ENCODE measurements at regions not wholly inside any gene's neighbourhood (a gene's known extent, or its start where the extent isn't known, plus 50 kb on each side); places are given as distances from the start of the nearest gene placed in this dataset.

GRCh38 chr1:55654750-55655149 lies 439.6 kb upstream of the USP24 start:
- TF ChIP-seq ETV5 (CRISPR knock-in tag; IDR thresholded peaks at IDR 0.05; ENCODE audit: borderline replicate concordance) (no peak), SMAD1 (CRISPR knock-in tag; IDR thresholded peaks at IDR 0.05; ENCODE audit: borderline replicate concordance, low read depth) (no peak), SAP130 (CRISPR knock-in tag; IDR thresholded peaks at IDR 0.05; ENCODE audit: low read depth) (no peak), CBX5 (CRISPR knock-in tag; IDR thresholded peaks at IDR 0.05; ENCODE audit: borderline replicate concordance) (no peak)
- TF ChIP-seq, protein P1, sequence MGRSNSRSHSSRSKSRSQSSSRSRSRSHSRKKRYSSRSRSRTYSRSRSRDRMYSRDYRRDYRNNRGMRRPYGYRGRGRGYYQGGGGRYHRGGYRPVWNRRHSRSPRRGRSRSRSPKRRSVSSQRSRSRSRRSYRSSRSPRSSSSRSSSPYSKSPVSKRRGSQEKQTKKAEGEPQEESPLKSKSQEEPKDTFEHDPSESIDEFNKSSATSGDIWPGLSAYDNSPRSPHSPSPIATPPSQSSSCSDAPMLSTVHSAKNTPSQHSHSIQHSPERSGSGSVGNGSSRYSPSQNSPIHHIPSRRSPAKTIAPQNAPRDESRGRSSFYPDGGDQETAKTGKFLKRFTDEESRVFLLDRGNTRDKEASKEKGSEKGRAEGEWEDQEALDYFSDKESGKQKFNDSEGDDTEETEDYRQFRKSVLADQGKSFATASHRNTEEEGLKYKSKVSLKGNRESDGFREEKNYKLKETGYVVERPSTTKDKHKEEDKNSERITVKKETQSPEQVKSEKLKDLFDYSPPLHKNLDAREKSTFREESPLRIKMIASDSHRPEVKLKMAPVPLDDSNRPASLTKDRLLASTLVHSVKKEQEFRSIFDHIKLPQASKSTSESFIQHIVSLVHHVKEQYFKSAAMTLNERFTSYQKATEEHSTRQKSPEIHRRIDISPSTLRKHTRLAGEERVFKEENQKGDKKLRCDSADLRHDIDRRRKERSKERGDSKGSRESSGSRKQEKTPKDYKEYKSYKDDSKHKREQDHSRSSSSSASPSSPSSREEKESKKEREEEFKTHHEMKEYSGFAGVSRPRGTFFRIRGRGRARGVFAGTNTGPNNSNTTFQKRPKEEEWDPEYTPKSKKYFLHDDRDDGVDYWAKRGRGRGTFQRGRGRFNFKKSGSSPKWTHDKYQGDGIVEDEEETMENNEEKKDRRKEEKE (IDR thresholded peaks at IDR 0.05), result no peak
- Histone ChIP-seq H3K27ac (ENCODE audit: extremely low read length, insufficient read depth, low read length) (no peak overlapping the region), H3K4me2 (ENCODE audit: low read depth, low read length) (no peak overlapping the region), H3K4me3 (replicated peaks in 1 of 3; ENCODE audit: insufficient read depth in 1 of 3, low read depth in 2 of 3, low read length in 3 of 3) (no peak overlapping the region), H2AFZ (ENCODE audit: low read length) (no peak overlapping the region), H3K27me3 (ENCODE audit: control insufficient read depth in 1 of 2, insufficient read depth in 2 of 2, low read length in 2 of 2) (no peaks in the 10 kb centered on the region), H3K4me1 (ENCODE audit: insufficient read depth, low read length) (0 out of 2 replicates have a peak, but pooled peaks cover 7% of the 10 kb centered on the region), H3K9ac (ENCODE audit: insufficient read depth, low read depth, low read length) (no peak overlapping the region), H3K9me3 (ENCODE audit: low read length) (no peaks in the 10 kb centered on the region), H3K79me2 (ENCODE audit: insufficient read depth, low read length) (no peaks in the 10 kb centered on the region), H3K36me3 (replicated peaks in 1 of 2; ENCODE audit: control insufficient read depth in 1 of 2, insufficient read depth in 2 of 2, low read length in 2 of 2) (no peaks in the 10 kb centered on the region), H4K20me1 (ENCODE audit: insufficient read depth, low read length) (no peaks in the 10 kb centered on the region)
- in situ Hi-C loops (cut with HindIII; ENCODE audit: extremely low pct_ligation_motif_present, low pct_unique_long_range_greater_than_20kb), result no loop called here
- no peak for FAIRE-seq
- ChIA-PET POLR2A (no interaction called here), CTCF (ENCODE audit: low intra/inter-chr PET ratio, low total read pairs) (no interaction called here)
- BruUV-seq (replicated peaks), result no TSS peak
- intact Hi-C loops (cut with micrococcal nuclease; ENCODE audit: unreplicated experiment), result no loop called here
- ATAC-seq, result no peak
- WGBS (ENCODE audit: low lambda C conversion rate), result 58% methylated on average over 4 of the region's 4 CpGs
- no peak for DNase-seq (ENCODE audit: low spot score)

DNA sequence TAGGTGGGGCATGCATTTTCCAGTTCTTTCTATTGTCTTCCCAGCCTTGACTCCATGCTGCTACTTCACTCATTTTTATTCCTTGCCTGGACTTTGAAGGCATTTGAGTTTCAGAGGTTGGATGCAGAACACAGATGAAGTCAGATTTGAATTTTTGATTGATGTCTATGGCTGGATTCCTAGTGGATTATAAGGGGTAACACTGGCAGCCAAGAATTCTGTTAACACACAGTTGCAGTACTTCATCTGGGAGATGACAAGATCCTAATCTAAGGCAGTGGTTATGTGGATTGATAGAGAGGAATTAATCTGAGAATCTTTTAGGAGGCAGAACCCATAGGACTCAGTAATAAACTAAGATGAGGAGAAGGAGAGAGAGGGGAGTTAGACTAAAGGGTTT lies 439.0 kb upstream of the USP24 start:
- H3K4me2 ChIP-seq (ENCODE audit: low read depth, low read length), result no peak overlapping the region
- H3K79me2 ChIP-seq (ENCODE audit: insufficient read depth, low read length), result no peaks in the 10 kb centered on the region
- H3K27me3 ChIP-seq (ENCODE audit: control insufficient read depth in 1 of 2, insufficient read depth in 2 of 2, low read length in 2 of 2), result no peaks in the 10 kb centered on the region
- H3K9me3 ChIP-seq (ENCODE audit: low read length), result no peaks in the 10 kb centered on the region
- no peak overlapping the region for H3K9ac ChIP-seq (ENCODE audit: insufficient read depth, low read depth, low read length)
- intact Hi-C loops (cut with micrococcal nuclease; ENCODE audit: unreplicated experiment), result no loop called here
- H2AFZ ChIP-seq (ENCODE audit: low read length), result no peak overlapping the region
- H3K4me1 ChIP-seq (ENCODE audit: insufficient read depth, low read length), result 0 out of 2 replicates have a peak, but pooled peaks cover 7% of the 10 kb centered on the region
- TF ChIP-seq ZFY (CRISPR knock-in tag; IDR thresholded peaks at IDR 0.05) (no peak), SRSF9 (IDR thresholded peaks at IDR 0.05; ENCODE audit: borderline replicate concordance, insufficient read depth, low read depth, low read length, poor library complexity, severe bottlenecking) (no peak), TOPORS (CRISPR knock-in tag; IDR thresholded peaks at IDR 0.05) (no peak), STAG1 (CRISPR knock-in tag; IDR thresholded peaks at IDR 0.05) (no peak), TAF1 (CRISPR knock-in tag; IDR thresholded peaks at IDR 0.05) (no peak), MZF1 (CRISPR knock-in tag; IDR thresholded peaks at IDR 0.05; ENCODE audit: borderline replicate concordance) (no peak), ASH2L (IDR thresholded peaks at IDR 0.05; ENCODE audit: insufficient read length, low read depth, low read length) (no peak), CENPT (CRISPR knock-in tag; IDR thresholded peaks at IDR 0.05; ENCODE audit: low read depth) (no peak), RFX3 (CRISPR knock-in tag; IDR thresholded peaks at IDR 0.05) (no peak), ZNF160 (CRISPR knock-in tag; IDR thresholded peaks at IDR 0.05) (no peak), ZNF234 (CRISPR knock-in tag; conservative IDR thresholded peaks at IDR 0.05) (no peak), NCOR1 (IDR thresholded peaks at IDR 0.05; ENCODE audit: borderline replicate concordance, low read length) (no peak)
- TF ChIP-seq, protein P2, sequence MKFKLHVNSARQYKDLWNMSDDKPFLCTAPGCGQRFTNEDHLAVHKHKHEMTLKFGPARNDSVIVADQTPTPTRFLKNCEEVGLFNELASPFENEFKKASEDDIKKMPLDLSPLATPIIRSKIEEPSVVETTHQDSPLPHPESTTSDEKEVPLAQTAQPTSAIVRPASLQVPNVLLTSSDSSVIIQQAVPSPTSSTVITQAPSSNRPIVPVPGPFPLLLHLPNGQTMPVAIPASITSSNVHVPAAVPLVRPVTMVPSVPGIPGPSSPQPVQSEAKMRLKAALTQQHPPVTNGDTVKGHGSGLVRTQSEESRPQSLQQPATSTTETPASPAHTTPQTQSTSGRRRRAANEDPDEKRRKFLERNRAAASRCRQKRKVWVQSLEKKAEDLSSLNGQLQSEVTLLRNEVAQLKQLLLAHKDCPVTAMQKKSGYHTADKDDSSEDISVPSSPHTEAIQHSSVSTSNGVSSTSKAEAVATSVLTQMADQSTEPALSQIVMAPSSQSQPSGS (CRISPR knock-in tag; IDR thresholded peaks at IDR 0.05), result no peak
- in situ Hi-C loops (cut with HindIII; ENCODE audit: extremely low pct_ligation_motif_present, low pct_unique_long_range_greater_than_20kb), result no loop called here
- H3K27ac ChIP-seq (ENCODE audit: extremely low read length, insufficient read depth, low read length), result no peak overlapping the region
- ATAC-seq (no peak), DNase-seq (ENCODE audit: low spot score) (no peak), FAIRE-seq (no peak)
- BruUV-seq (replicated peaks), result no TSS peak
- no peak overlapping the region for H3K4me3 ChIP-seq (replicated peaks in 1 of 3; ENCODE audit: insufficient read depth in 1 of 3, low read depth in 2 of 3, low read length in 3 of 3)
- no peaks in the 10 kb centered on the region for H3K36me3 ChIP-seq (replicated peaks in 1 of 2; ENCODE audit: control insufficient read depth in 1 of 2, insufficient read depth in 2 of 2, low read length in 2 of 2)
- no peaks in the 10 kb centered on the region for H4K20me1 ChIP-seq (ENCODE audit: insufficient read depth, low read length)
- CTCF ChIA-PET (ENCODE audit: low intra/inter-chr PET ratio, low total read pairs), result no interaction called here
- POLR2A ChIA-PET, result no interaction called here
